DND-41 (cell line): ENCODE measurements at regions not wholly inside any gene's neighbourhood (a gene's known extent, or its start where the extent isn't known, plus 50 kb on each side); places are given as distances from the start of the nearest gene placed in this dataset.

Source experiments
- ATAC-seq: fragments of 200-7000 bp; cut with Tn5 transposase; 3 replicates; pipeline ENCODE4 v1.9.1; 2021; ENCODE audit warnings: low read depth; ENCODE audit not compliant: insufficient read depth
- DNase-seq: peaks from one replicate; pipeline ENCODE4 v3.0.0-alpha.2; 2020
- H2AFZ ChIP-seq: 2 replicates; pipeline ENCODE4 v1.6.0; 2012; ENCODE audit warnings: low read depth, low read length
- H3K27ac ChIP-seq: 2 replicates; pipeline ENCODE4 v1.5.1; 2012; ENCODE audit warnings: low read length, inconsistent platforms
- H3K27me3 ChIP-seq: fragments of 200-600 bp; sonication (generic); 2 replicates; pipeline ENCODE4 v1.6.0; 2012; ENCODE audit warnings: low read length, mild to moderate bottlenecking, inconsistent platforms; ENCODE audit not compliant: insufficient read depth, poor library complexity
- H3K36me3 ChIP-seq: 2 replicates; pipeline ENCODE4 v1.5.1; 2012; ENCODE audit warnings: low read length, inconsistent platforms; ENCODE audit not compliant: insufficient read depth
- H3K4me1 ChIP-seq: 2 replicates; pipeline ENCODE4 v1.5.1; 2012; ENCODE audit warnings: mild to moderate bottlenecking, low read length; ENCODE audit not compliant: insufficient read depth
- H3K4me2 ChIP-seq: 2 replicates; pipeline ENCODE4 v1.6.0; 2012; ENCODE audit warnings: mild to moderate bottlenecking, moderate library complexity, low read length, inconsistent platforms; ENCODE audit not compliant: insufficient read depth
- H3K4me3 ChIP-seq, 2 experiments: fragments of 200-600 bp in 1 of 2; shearing (Covaris generic) in 1 of 2; 2 replicates each; pipeline ENCODE4 v1.5.1; 2012 to 2016; ENCODE audit warnings: inconsistent platforms in 2 of 2, low read length in 2 of 2, mild to moderate bottlenecking in 2 of 2, low read depth in 1 of 2, moderate library complexity in 1 of 2
- H3K79me2 ChIP-seq: 2 replicates; pipeline ENCODE4 v1.6.0; 2012; ENCODE audit warnings: low read length, inconsistent platforms; ENCODE audit not compliant: insufficient read depth
- H3K9ac ChIP-seq: 2 replicates; pipeline ENCODE4 v1.6.0; 2012; ENCODE audit warnings: low read depth, mild to moderate bottlenecking, inconsistent platforms, low read length, moderate library complexity
- H3K9me3 ChIP-seq: 2 replicates; pipeline ENCODE4 v1.5.1; 2012; ENCODE audit warnings: low read length, moderate library complexity, mild to moderate bottlenecking, inconsistent platforms; ENCODE audit not compliant: insufficient read depth, severe bottlenecking
- H4K20me1 ChIP-seq: 2 replicates; pipeline ENCODE4 v1.6.0; 2012; ENCODE audit warnings: low read length; ENCODE audit not compliant: insufficient read depth
- EZH2 ChIP-seq: IDR thresholded peaks from 3 replicates; pipeline ENCODE4 v1.6.1; 2012; ENCODE audit warnings: borderline replicate concordance, low read depth, mild to moderate bottlenecking, moderate library complexity, low read length, inconsistent platforms; ENCODE audit not compliant: severe bottlenecking
- TF ChIP-seq, protein P1 (sequence below): IDR thresholded peaks from 2 replicates; pipeline ENCODE4 v1.5.1; 2012; ENCODE audit warnings: borderline replicate concordance, low read length, moderate library complexity, mild to moderate bottlenecking; ENCODE audit not compliant: poor library complexity, severe bottlenecking; ENCODE audit errors: extremely low read depth

DNA sequence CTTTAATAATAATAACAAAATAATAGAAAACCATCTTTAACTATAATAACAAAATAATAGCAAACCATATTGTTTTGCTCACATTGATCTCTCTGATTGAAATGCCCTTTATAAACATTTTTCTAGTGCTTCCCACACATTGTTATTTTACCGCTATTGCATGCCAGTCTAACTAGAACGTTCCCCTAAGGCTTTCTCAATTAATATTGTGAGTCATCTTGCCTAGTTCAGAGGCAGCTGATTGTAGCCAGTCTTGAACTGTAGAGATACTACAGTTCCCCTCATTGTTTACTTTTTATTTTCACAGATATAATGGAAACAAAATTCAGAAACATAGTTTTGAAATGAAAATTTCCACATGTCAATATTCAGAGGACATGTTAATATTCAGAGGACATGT, 192.3 kb upstream of the ADGRL4 start:
- DNase-seq (no peak), ATAC-seq (no peak)
- no peaks in the 10 kb centered on the region for H3K9me3 ChIP-seq
- no peaks in the 10 kb centered on the region for H4K20me1 ChIP-seq
- TF ChIP-seq, protein P1, sequence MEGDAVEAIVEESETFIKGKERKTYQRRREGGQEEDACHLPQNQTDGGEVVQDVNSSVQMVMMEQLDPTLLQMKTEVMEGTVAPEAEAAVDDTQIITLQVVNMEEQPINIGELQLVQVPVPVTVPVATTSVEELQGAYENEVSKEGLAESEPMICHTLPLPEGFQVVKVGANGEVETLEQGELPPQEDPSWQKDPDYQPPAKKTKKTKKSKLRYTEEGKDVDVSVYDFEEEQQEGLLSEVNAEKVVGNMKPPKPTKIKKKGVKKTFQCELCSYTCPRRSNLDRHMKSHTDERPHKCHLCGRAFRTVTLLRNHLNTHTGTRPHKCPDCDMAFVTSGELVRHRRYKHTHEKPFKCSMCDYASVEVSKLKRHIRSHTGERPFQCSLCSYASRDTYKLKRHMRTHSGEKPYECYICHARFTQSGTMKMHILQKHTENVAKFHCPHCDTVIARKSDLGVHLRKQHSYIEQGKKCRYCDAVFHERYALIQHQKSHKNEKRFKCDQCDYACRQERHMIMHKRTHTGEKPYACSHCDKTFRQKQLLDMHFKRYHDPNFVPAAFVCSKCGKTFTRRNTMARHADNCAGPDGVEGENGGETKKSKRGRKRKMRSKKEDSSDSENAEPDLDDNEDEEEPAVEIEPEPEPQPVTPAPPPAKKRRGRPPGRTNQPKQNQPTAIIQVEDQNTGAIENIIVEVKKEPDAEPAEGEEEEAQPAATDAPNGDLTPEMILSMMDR: no peak
- TF ChIP-seq EZH2: no peak
- H3K27ac ChIP-seq: no peak overlapping the region
- H3K36me3 ChIP-seq: no peaks in the 10 kb centered on the region
- H3K4me1 ChIP-seq: no peaks in the 10 kb centered on the region
- H3K79me2 ChIP-seq: no peaks in the 10 kb centered on the region
- no peak overlapping the region for H2AFZ ChIP-seq
- no peak overlapping the region for H3K9ac ChIP-seq
- H3K4me2 ChIP-seq: no peak overlapping the region
- no peaks in the 10 kb centered on the region for H3K27me3 ChIP-seq
- H3K4me3 ChIP-seq: no peak overlapping the region

DNA sequence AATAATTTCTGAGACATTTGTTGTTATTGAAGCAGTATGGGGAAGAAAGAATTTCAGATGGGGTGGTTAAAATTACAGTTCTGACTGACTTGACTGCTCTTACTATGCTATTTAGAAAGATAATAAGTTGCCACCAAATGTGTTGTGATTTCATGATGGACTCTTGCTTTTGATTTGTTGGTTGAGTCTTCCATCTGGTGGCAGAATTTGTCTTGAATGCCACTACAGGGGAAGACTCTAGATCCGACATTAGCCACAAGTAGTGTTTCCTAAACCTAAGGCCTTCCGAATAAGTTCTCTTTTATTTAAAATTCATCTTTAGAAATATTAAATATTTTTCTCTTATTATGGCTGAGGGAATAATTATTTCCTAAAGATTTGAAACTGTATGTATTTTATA, 190.9 kb upstream of the ADGRL4 start:
- TF ChIP-seq EZH2: no peak
- TF ChIP-seq, protein P1: no peak
- Histone ChIP-seq H3K36me3 (no peaks in the 10 kb centered on the region), H3K27me3 (no peaks in the 10 kb centered on the region), H3K9ac (no peak overlapping the region), H3K4me2 (no peak overlapping the region), H3K79me2 (no peaks in the 10 kb centered on the region), H3K9me3 (no peaks in the 10 kb centered on the region), H4K20me1 (no peaks in the 10 kb centered on the region), H3K27ac (no peak overlapping the region), H3K4me1 (no peaks in the 10 kb centered on the region), H3K4me3 (no peak overlapping the region), H2AFZ (no peak overlapping the region)
- ATAC-seq (no peak), DNase-seq (no peak)

DNA sequence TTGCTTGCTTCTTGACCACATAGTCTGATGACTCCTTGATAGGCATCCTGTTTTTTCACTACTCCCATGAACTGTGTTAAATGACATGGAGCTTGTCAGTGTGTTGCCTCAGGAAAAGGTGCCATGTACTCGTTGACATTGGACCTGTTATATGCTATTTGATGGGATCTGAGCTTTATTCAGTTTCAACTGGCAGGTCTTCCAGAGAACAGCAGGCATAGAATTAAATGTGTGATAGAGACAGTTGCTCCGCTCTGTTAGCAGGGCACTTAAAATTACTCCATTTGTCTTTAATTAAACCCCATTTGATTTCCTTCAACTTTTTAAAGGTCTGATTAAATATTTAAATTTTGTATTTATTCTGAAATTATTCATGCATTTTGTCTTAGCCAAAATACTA, 189.7 kb upstream of the ADGRL4 start:
- H2AFZ ChIP-seq: no peak overlapping the region
- H3K9me3 ChIP-seq: no peaks in the 10 kb centered on the region
- DNase-seq: no peak
- TF ChIP-seq, protein P1: no peak
- TF ChIP-seq EZH2: no peak
- no peak for ATAC-seq
- H3K9ac ChIP-seq: no peak overlapping the region
- H3K36me3 ChIP-seq: no peaks in the 10 kb centered on the region
- H3K27me3 ChIP-seq: no peaks in the 10 kb centered on the region
- no peak overlapping the region for H3K4me3 ChIP-seq
- H4K20me1 ChIP-seq: no peaks in the 10 kb centered on the region
- H3K27ac ChIP-seq: no peak overlapping the region
- no peaks in the 10 kb centered on the region for H3K79me2 ChIP-seq
- no peak overlapping the region for H3K4me2 ChIP-seq
- H3K4me1 ChIP-seq: no peaks in the 10 kb centered on the region
